ENCODE measurements at regions not wholly inside any gene's neighbourhood (a gene's known extent, or its start where the extent isn't known, plus 50 kb on each side); places are given as distances from the start of the nearest gene placed in this dataset.

DNA sequence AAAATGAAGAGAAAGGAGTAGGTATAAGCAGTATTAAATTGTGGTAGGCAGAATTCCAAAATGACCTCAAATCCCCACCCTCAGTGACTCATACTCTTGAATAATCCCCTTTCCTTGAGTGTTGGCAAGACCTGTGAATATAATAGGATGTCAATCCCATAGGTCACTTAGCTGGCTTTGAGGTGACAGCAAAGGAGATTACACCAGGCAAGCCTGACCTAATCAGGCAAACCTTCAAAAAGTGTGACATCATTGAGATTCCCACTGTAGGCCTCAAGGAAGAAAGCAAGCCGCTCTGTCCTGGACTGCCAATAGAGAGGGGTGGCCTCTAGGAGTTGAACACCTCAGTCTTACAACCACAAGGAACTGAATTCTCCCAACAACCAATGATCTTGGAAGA, 535.2 kb downstream of the RBFOX1 start:
- TF ChIP-seq TAF1 (IDR thresholded peaks at IDR 0.05; ENCODE audit: low read depth) = no peak
- TF ChIP-seq, protein P1, sequence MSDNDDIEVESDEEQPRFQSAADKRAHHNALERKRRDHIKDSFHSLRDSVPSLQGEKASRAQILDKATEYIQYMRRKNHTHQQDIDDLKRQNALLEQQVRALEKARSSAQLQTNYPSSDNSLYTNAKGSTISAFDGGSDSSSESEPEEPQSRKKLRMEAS (IDR thresholded peaks at IDR 0.05) = no peak

All from Ishikawa (cell line).